Smooth muscle cell (in vitro differentiated cells): ENCODE measurements at regions not wholly inside any gene's neighbourhood (a gene's known extent, or its start where the extent isn't known, plus 50 kb on each side); places are given as distances from the start of the nearest gene placed in this dataset.

Source experiments
- DNase-seq: peaks from one replicate; lab custom pipeline; 2025; ENCODE audit not compliant: unreplicated experiment; lab: John Stamatoyannopoulos, UW
- H2AFZ ChIP-seq: fragments of 200-600 bp; sonication (generic); 2 replicates; pipeline ENCODE4 v1.6.0; 2016; ENCODE audit warnings: antibody characterized with exemption, low read depth, mild to moderate bottlenecking
- H3F3A ChIP-seq: fragments of 200-600 bp; sonication (generic); 2 replicates; pipeline ENCODE4 v1.6.0; 2017; ENCODE audit warnings: antibody characterized with exemption, low read depth
- H3K27ac ChIP-seq: fragments of 200-600 bp; sonication (generic); 2 replicates; pipeline ENCODE4 v1.5.1; 2016; ENCODE audit warnings: low read depth, mild to moderate bottlenecking
- H3K27me3 ChIP-seq: fragments of 200-600 bp; sonication (generic); 2 replicates; pipeline ENCODE4 v1.6.1; 2016; ENCODE audit warnings: low read depth, mild to moderate bottlenecking
- H3K36me3 ChIP-seq: fragments of 200-600 bp; sonication (generic); 2 replicates; pipeline ENCODE4 v1.5.1; 2016; ENCODE audit warnings: low read depth
- H3K4me1 ChIP-seq: fragments of 200-600 bp; sonication (generic); 2 replicates; pipeline ENCODE4 v1.5.1; 2016; ENCODE audit warnings: low read depth
- H3K4me2 ChIP-seq: fragments of 200-600 bp; sonication (generic); 2 replicates; pipeline ENCODE4 v1.6.0; 2016; ENCODE audit warnings: mild to moderate bottlenecking
- H3K4me3 ChIP-seq: fragments of 200-600 bp; sonication (generic); 2 replicates; pipeline ENCODE4 v1.5.1; 2016; ENCODE audit warnings: mild to moderate bottlenecking
- H3K79me2 ChIP-seq: fragments of 200-600 bp; sonication (generic); 2 replicates; pipeline ENCODE4 v1.6.0; 2016; ENCODE audit warnings: low read depth, mild to moderate bottlenecking
- H3K9ac ChIP-seq: fragments of 200-600 bp; sonication (generic); 2 replicates; pipeline ENCODE4 v1.6.0; 2016; ENCODE audit warnings: low read depth
- H3K9me3 ChIP-seq: fragments of 200-600 bp; sonication (generic); replicated peaks from 2 replicates; pipeline ENCODE4 v1.5.1; 2016; ENCODE audit warnings: low read depth
- H4K20me1 ChIP-seq: fragments of 200-600 bp; sonication (generic); 2 replicates; pipeline ENCODE4 v1.6.0; 2016; ENCODE audit warnings: low read depth
- CTCF ChIP-seq: fragments of 200-600 bp; sonication (generic); IDR thresholded peaks from 2 replicates; pipeline ENCODE4 v1.5.1; 2017; ENCODE audit warnings: borderline replicate concordance, mild to moderate bottlenecking, antibody characterized with exemption; ENCODE audit not compliant: insufficient read depth, poor library complexity, severe bottlenecking
- WGBS: methylation state at CpG from one replicate; pipeline ENCODE4 v1.1.7; 2016; ENCODE audit warnings: low lambda C conversion rate; 5-methylcytosine and 5-hydroxymethylcytosine counted together

DNA sequence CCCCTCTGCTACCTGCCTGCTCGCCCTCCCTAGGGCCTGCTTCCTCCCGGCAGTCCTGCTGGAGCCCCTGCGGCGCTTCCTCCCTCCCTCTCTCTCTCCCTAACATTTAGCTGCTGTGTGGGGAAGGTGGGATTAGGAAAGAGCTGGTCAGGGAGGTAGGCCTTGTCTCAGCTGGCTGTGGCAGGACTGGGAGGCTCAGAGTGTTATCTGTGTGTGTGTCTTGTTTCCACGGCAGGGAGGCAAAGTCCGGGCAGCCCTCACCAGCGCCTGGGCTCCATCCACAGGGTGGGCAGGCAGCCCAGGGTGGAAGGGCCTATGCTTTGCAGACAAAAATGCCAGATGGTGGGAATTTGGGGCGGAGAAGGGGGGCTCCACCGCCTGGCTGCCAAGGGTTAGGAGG is 105.7 kb downstream of the RPS24 start:
- H3K9me3 ChIP-seq, result no peaks in the 10 kb centered on the region
- H3F3A ChIP-seq, result no peaks in the 10 kb centered on the region
- no peaks in the 10 kb centered on the region for H3K36me3 ChIP-seq
- H2AFZ ChIP-seq, result no peak overlapping the region
- H3K27ac ChIP-seq, result no peak overlapping the region
- no peak for TF ChIP-seq CTCF
- no peak overlapping the region for H3K9ac ChIP-seq
- H3K4me2 ChIP-seq, result no peak overlapping the region
- H3K79me2 ChIP-seq, result no peaks in the 10 kb centered on the region
- WGBS, result 65% methylated on average over 9 of the region's 9 CpGs
- DNase-seq, result no peak
- H3K27me3 ChIP-seq, result no peaks in the 10 kb centered on the region
- H3K4me1 ChIP-seq, result peaks cover 3% of the 10 kb centered on the region
- H4K20me1 ChIP-seq, result no peaks in the 10 kb centered on the region
- H3K4me3 ChIP-seq, result no peak overlapping the region

GRCh38 chr10:78140066-78140630 is 106.5 kb downstream of the RPS24 start:
- WGBS, result 96% methylated on average over 6 of the region's 6 CpGs
- no peaks in the 10 kb centered on the region for H3F3A ChIP-seq
- TF ChIP-seq CTCF, result no peak
- H3K27me3 ChIP-seq, result no peaks in the 10 kb centered on the region
- no peak for DNase-seq
- no peak overlapping the region for H3K27ac ChIP-seq
- no peak overlapping the region for H3K9ac ChIP-seq
- H3K9me3 ChIP-seq, result no peaks in the 10 kb centered on the region
- no peak overlapping the region for H2AFZ ChIP-seq
- H3K4me3 ChIP-seq, result no peak overlapping the region
- H3K79me2 ChIP-seq, result no peaks in the 10 kb centered on the region
- H3K4me2 ChIP-seq, result no peak overlapping the region
- no peaks in the 10 kb centered on the region for H4K20me1 ChIP-seq
- H3K4me1 ChIP-seq, result peaks cover 3% of the 10 kb centered on the region
- no peaks in the 10 kb centered on the region for H3K36me3 ChIP-seq

- WGBS, result 93% methylated on average over 3 of the region's 3 CpGs
- H3K4me1 ChIP-seq, result peaks cover 3% of the 10 kb centered on the region
- no peak overlapping the region for H3K4me2 ChIP-seq
- H4K20me1 ChIP-seq, result no peaks in the 10 kb centered on the region
- H3K9me3 ChIP-seq, result no peaks in the 10 kb centered on the region
- H3K9ac ChIP-seq, result no peak overlapping the region
- H3K36me3 ChIP-seq, result no peaks in the 10 kb centered on the region
- no peaks in the 10 kb centered on the region for H3K27me3 ChIP-seq
- no peak overlapping the region for H2AFZ ChIP-seq
- peaks cover 5% of the 10 kb centered on the region for H3F3A ChIP-seq
- TF ChIP-seq CTCF, result no peak
- no peak overlapping the region for H3K27ac ChIP-seq
- H3K4me3 ChIP-seq, result no peak overlapping the region
- no peak for DNase-seq
- no peaks in the 10 kb centered on the region for H3K79me2 ChIP-seq
These were observed 109.9 kb downstream of the RPS24 start for GRCh38 chr10:78143576-78143975.

GRCh38 chr10:78146200-78146599 is 112.5 kb downstream of the RPS24 start:
- peaks cover 5% of the 10 kb centered on the region for H3F3A ChIP-seq
- DNase-seq, result no peak
- H4K20me1 ChIP-seq, result no peaks in the 10 kb centered on the region
- H3K36me3 ChIP-seq, result no peaks in the 10 kb centered on the region
- H3K79me2 ChIP-seq, result no peaks in the 10 kb centered on the region
- H3K27ac ChIP-seq, result no peak overlapping the region
- no peaks in the 10 kb centered on the region for H3K4me1 ChIP-seq
- H3K9ac ChIP-seq, result no peak overlapping the region
- TF ChIP-seq CTCF, result no peak
- WGBS, result 50% methylated on average over 2 of the region's 2 CpGs
- no peaks in the 10 kb centered on the region for H3K9me3 ChIP-seq
- no peaks in the 10 kb centered on the region for H3K27me3 ChIP-seq
- no peak overlapping the region for H3K4me2 ChIP-seq
- H2AFZ ChIP-seq, result no peak overlapping the region
- H3K4me3 ChIP-seq, result no peak overlapping the region
